ENCODE measurements at regions not wholly inside any gene's neighbourhood (a gene's known extent, or its start where the extent isn't known, plus 50 kb on each side); places are given as distances from the start of the nearest gene placed in this dataset.
"Not testable (repeated sequence)": the region's sequence is repeated elsewhere in the genome, so short reads cannot be mapped to it uniquely, and the experiment has no call there.

- DNase-seq (ENCODE audit: low read depth): not testable (repeated sequence)
Measured at GRCh38 chr15:75763635-75764600, 51.3 kb upstream of the CSPG4 start.

- no peak for DNase-seq (ENCODE audit: low read depth)
Measured at GRCh38 chr15:75763137-75763611, 50.5 kb upstream of the CSPG4 start.
